ENCODE measurements at regions not wholly inside any gene's neighbourhood (a gene's known extent, or its start where the extent isn't known, plus 50 kb on each side); places are given as distances from the start of the nearest gene placed in this dataset.

- no peaks in the 10 kb centered on the region for H3K27me3 ChIP-seq
- intact Hi-C loops (cut with DNase I) = loop anchor here in 1 of 2 donors (5.0 kb wide), 1 partner anchor 460 kb away; no protein-coding TSS in a partner anchor
- no peaks in the 10 kb centered on the region for H3K36me3 ChIP-seq
- no peak overlapping the region for H3K27ac ChIP-seq
- H3K4me1 ChIP-seq = peaks cover 0 to 4% of the 10 kb centered on the region in 2 donors
- H3K4me3 ChIP-seq = no peak overlapping the region
- no peak for TF ChIP-seq CTCF (IDR thresholded peaks at IDR 0.05)
- ATAC-seq (no peak), DNase-seq (no peak)
- no peaks in the 10 kb centered on the region for H3K9me3 ChIP-seq
Observed at GRCh38 chr2:136377423-136378382, 259.8 kb upstream of the CXCR4 start.

- Histone ChIP-seq H3K36me3 (no peaks in the 10 kb centered on the region), H3K27ac (no peak overlapping the region), H3K9me3 (no peaks in the 10 kb centered on the region), H3K4me1 (no peaks in the 10 kb centered on the region), H3K4me3 (no peak overlapping the region), H3K27me3 (no peaks in the 10 kb centered on the region)
- ATAC-seq = no peak
- TF ChIP-seq CTCF (IDR thresholded peaks at IDR 0.05) = no peak
- intact Hi-C loops (cut with DNase I) = loop anchor here in 1 of 2 donors (5.0 kb wide), 1 partner anchor 460 kb away; no protein-coding TSS in a partner anchor
- no peak for DNase-seq
Observed at GRCh38 chr2:136376798-136377211, 258.9 kb upstream of the CXCR4 start.

GRCh38 chr2:136376211-136376610, 258.3 kb upstream of the CXCR4 start:
- Histone ChIP-seq H3K27ac (no peak overlapping the region), H3K9me3 (no peaks in the 10 kb centered on the region), H3K36me3 (no peaks in the 10 kb centered on the region), H3K4me3 (no peak overlapping the region), H3K4me1 (no peaks in the 10 kb centered on the region), H3K27me3 (no peaks in the 10 kb centered on the region)
- ATAC-seq (no peak), DNase-seq (no peak)
- TF ChIP-seq CTCF (IDR thresholded peaks at IDR 0.05) = no peak
- intact Hi-C loops (cut with DNase I) = loop anchor here in 1 of 2 donors (5.0 kb wide), 1 partner anchor 459 kb away; no protein-coding TSS in a partner anchor

- no peaks in the 10 kb centered on the region for H3K27me3 ChIP-seq
- H3K4me3 ChIP-seq = no peak overlapping the region
- ATAC-seq = no peak
- no peak for TF ChIP-seq CTCF (IDR thresholded peaks at IDR 0.05)
- no peak for DNase-seq
- intact Hi-C loops (cut with DNase I) = loop anchor here in 1 of 2 donors (5.0 kb wide), 1 partner anchor 458 kb away; no protein-coding TSS in a partner anchor
- H3K27ac ChIP-seq = no peak overlapping the region
- H3K36me3 ChIP-seq = no peaks in the 10 kb centered on the region
- no peaks in the 10 kb centered on the region for H3K4me1 ChIP-seq
- H3K9me3 ChIP-seq = no peaks in the 10 kb centered on the region
Observed at GRCh38 chr2:136375017-136375901, 257.3 kb upstream of the CXCR4 start.

All from left lung (tissue), 4 donors.